HuH-7.5 (cell line): ENCODE measurements at regions not wholly inside any gene's neighbourhood (a gene's known extent, or its start where the extent isn't known, plus 50 kb on each side); places are given as distances from the start of the nearest gene placed in this dataset.

Experiments
- DNase-seq: peaks from one replicate; pipeline ENCODE4 v3.0.0; 2011; ENCODE audit warnings: low spot score

DNA sequence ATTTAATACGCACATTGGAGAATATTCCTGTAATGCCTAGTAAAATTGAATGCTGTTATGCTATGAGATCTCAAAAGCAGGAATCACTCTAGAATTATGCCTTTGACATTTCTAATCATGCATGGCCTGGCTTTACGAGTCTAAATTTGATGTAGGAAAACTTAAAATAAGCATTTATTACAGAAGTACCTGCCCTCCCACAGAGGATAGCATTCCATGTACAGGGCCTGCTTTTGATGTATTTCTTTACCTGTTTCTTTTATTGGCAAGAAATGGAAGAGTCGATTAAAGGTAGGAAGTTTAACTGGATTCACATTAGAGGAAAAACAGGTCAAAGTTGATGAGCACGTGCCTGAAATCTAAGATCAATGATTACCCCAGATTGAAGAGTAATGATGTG, 219.5 kb downstream of the PCDH7 start:
- no peak for DNase-seq

DNA sequence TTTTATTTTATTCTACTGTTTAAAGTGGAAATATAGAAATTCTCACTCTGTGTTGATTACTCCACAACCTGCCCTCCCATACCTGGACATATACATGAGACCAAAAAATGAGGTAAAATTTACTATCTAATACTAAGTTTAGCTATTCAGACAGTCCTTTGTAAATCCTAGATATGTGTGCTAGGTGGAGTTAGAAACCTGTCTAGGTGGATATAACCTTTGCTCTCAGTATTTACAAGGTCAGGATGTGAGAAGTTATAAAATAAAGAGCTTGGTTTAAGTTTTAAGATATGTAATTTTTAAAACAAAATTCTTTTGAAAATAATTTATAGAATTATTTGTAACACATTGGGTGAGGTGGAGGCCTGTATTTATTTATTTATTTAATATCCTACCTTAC, 221.5 kb downstream of the PCDH7 start:
- no peak for DNase-seq

DNA sequence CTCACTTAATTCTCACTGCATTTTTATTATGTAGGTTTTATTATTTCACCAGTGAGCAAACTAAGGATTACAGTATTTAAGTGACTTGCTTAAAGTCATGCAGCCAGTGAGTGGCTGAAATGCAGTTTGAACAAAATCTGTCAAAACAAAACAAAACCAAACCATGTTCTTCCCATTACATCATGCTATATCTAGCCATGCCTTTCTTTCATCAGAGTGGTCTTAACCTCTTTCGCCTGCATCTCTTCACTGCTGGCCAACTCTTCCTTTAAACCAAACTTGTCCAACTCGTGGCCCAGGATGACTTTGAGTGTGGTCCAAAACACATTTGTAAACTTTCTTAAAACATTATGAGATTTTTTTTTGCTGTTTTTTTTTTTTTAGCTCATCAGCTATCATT, 223.2 kb downstream of the PCDH7 start:
- DNase-seq: no peak

DNA sequence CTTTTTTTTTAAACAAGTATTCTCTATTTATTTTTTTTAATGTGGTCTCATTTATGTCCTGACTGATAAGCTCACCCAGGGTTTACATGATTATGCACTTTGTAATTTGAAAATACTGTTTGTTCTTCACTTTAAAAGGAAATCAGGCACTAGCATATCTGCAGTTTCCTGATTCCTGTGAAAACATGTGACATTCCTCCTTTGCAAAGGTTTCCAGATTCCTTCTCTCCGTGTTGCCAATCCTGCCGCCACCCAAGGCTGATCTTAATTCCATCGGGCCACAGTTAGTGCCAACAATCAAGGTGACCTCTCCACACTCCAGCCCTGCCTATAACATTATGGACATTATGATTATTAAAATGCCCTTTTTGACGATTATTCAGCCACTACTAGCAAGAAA, 225.4 kb downstream of the PCDH7 start:
- no peak for DNase-seq

DNA sequence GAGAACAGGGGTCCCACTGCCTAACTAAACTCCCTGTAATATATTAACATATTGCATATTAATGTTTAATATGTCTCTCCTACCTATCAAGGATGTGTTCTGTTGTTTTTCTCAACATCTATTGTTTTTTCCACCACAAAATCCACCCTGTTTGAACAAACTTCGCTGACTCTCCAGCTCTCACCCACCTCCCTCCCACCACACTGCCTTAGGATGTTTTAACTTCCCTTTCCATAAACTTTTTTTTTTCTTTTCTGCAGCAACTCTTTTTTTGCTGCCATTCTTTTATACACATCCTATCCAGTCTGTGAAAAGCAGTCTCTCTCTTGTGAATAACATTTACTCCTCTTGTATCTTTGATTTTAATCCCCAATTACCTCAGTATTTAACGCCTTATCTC, 226.1 kb downstream of the PCDH7 start:
- DNase-seq: no peak

DNA sequence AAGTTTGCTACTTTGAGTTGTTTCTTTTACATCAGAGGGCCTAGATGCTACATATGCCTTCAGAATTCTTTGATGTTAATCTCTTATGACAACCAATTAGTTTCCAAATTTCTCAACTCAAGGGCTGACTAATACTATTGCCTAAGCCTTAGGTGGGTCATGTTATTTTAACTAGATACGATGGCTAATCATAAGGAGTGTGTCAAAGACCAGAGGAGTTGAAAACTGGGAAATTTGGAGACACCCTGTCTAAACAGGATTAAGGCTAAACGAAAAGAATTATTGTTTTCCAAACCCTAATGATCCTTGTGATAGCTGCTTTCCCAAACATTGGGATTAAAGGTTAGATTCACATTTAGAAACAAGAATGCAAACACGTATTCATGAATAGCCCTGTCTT, 228.5 kb downstream of the PCDH7 start:
- no peak for DNase-seq

DNA sequence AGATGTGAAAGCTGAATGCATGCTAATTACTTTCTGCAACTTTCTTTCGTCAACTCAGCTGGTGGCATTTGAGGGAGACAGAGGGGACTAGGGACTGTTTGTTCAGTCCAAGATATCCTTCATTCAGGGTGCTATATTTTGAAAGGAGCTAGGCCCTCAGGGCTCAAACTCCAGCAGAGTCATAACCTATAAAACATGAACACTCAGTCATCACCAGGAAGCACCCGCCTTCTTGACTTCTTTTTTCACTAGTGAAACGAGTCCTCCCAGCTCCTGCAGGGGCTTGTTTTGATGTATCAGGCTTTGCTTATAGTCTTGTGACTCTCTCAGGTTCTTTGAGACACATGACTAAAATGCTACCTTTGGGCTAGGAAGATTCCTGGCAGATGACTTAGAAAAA, 230.6 kb downstream of the PCDH7 start:
- no peak for DNase-seq

DNA sequence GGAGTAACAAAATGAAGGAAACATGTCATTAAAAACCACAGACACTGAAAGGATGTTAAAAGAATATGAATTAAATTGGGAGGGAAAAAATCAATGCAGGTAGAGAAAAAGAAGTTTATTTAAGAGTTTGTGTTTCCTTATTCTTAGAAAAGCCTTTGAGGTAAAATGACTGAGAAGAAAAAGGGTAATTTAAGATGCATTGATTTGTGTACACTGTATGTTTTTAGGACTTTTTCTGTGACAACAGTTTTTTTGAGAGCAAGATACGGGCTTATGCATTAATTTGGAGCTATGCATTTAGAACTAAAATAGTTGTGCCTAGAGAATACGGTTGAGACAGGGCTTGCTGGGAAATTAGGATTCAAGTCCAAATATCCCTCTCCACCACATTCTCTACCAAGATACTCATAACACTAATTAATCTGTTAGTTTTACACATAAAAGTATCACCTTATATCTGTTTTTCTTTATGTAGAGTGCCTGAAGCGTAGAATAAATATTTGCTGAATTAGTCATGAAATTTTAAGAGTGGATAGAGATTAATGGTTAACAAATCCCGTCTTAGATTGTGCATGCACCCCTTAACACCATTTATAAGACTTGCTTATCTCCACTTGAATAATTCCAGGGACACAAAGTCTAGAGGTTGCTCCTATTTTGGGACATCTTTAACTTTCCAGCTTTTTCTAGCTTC, 232.5 kb downstream of the PCDH7 start:
- no peak for DNase-seq

DNA sequence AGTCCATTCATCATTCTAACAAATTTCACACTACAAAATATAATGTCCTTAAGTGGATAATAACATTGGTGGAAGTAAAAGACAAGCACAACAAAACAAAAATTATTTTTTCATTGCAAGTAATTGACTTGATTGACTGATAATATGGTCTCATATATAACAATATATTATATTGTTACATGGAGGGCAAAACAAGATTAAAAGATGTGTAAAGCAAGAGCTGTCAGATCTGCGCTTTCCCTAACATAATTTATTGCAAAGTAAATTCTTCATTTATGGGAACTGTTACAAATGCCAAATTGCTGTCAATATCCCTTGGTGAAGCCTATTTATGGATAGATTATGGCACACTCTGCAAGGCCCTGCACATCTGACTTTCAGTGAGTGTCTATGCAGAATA, 233.6 kb downstream of the PCDH7 start:
- DNase-seq: no peak

DNA sequence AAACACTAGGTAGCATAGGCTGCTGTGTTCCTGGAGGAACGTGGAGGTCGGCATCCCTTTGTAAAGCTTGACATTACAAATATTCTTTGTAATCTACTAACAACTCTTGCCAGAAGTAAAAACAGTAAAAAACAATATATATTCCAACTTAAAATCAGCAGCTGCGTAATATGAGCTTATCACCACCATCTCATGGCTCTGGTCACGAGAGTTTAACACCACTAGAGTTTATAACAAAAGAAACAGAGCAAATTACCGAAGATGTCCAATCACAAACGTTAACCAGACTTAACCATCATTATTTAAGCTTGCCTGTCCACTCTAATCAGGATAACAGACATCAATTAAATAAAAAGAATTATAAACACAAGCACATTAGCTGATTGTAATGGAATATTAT, 236.7 kb downstream of the PCDH7 start:
- no peak for DNase-seq

DNA sequence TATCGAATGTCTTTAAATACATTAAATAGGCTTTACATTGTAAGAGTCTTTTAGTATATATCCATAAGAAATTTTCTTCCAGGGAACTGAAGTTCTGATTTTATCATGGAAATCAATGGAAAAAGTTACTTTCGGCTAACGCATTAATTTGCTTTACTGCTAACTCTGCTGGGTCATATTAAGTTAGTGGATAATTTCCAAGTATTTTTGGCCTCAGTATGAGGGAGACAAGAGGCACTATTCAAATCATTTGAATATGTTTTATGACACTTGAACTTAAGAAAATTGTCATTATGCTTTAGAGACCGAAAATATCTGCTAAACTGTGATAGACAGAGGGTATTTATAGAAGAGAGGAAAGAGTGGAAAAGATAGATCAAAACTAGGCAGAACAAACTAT, 237.5 kb downstream of the PCDH7 start:
- DNase-seq: no peak

DNA sequence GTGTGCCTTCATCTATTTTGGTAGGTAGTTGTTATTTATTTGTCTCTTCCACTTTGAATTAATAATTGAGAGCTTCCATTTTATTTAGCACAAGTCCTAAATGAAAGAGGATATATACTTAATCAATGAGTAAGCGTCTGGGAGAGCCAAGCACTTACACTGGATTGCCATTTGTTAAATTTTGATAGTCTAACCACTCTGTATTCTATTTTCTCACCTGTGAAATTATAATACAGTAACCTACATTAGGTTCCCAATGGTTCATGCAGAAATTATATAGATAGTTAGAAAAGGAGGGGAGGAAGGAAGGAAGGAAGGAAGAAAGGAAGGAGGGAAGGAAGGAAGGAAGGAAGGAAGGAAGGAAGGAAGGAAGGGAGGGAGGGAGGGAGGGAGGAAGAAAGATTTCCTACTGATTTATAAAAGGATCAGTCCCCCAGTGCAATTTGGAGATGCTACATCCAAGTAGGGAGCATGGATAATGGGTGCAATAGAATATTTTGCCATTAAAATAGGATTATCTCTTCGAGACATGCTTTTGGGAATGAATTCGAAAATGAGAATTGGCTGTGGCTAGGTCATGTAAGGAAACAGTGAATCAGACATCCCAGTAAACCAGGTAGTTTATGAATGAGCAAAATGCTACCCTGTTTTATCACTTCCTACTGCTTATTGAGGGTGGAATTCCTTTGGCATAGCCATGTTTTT, 239.8 kb downstream of the PCDH7 start:
- DNase-seq: no peak

DNA sequence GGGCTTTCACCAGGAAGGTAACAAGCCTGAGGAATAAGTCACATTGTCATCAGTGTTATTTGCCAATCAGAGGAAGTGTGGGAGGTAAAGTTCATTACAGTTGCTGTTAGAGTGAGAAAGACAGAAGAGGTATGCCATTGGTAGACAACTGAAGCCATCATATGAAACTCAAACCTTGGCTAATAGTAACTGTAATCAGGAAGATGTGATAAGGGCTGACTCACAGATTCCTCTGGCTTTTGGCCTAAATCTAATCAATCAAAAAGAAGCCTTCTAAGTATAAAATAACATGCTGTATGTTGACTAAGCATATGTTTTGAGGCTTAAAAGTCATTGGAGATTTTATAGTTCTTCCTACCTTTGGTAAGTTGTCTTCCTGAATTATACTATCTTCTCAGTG, 242.8 kb downstream of the PCDH7 start:
- no peak for DNase-seq

DNA sequence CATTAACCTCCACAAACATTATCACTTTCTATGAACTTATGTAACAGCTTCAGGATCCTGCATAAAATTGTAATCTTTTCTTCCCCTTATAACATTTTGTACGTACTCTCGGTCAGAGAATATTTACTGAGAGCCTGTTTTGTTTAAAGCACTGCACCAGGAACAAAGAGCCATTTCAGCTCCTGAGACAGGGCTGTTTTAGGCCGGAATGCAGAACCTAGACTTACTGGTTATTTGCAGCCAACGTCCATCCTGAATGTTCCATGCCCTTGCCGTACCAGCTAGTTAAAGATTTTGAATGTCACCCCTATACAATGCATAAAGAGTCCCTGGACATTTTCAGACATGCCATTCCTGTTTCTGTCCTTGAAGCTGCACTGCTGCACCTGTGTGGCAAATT, 248.8 kb downstream of the PCDH7 start:
- no peak for DNase-seq

DNA sequence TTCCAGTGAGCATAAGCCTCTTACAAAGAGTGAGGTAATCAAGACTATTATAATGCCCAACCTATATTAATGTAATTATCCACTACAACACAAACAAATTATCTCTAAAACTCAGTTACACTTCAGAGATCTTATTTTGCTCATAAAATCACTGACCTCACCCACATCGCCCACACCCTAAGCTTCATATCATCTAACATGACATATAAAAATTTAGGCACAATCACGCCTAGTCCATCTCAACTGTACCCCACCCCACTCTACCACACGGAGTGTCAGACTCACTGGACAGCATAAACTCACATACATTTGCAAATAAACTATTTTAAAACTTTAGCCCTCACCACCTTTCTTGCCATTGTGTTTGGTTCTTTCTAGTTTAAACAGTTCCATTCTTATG, 252.4 kb downstream of the PCDH7 start:
- no peak for DNase-seq

DNA sequence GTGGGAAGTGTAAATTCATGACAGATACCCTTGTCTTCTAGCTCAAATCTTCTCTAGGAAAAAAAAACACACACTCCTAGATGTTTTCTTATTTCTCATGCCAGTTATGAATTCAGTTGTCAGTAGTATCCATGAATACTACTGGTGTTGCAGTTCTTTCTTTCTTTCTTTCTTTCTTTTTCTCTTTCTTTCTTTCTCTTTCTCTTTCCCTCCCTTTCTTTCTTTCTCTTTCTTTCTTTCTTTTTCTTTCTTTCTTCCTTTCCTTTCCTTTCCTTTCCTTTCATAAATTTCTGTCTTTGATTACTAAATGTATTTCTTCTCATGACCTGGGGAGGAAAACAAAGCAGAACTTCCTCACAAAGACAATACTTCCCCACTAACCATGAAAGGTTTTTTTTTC, 253.8 kb downstream of the PCDH7 start:
- no peak for DNase-seq

DNA sequence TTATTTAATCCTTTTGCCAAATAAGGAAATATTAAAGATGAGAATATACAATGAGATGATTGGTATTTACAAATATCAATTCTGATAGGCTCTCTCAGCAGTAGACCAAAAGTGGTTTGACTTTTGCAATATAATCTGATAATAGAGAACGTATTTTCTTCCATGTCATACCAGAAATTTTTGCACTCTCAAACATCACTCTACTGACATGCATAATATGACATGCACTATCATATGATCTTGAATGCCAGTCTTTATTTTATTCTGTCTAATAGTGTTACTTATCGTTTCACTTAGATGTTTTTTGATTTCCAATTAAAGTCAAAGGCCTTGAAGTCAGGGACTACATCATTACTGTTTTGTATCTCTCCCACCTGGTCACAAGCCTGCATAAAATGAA, 259.2 kb downstream of the PCDH7 start:
- no peak for DNase-seq

DNA sequence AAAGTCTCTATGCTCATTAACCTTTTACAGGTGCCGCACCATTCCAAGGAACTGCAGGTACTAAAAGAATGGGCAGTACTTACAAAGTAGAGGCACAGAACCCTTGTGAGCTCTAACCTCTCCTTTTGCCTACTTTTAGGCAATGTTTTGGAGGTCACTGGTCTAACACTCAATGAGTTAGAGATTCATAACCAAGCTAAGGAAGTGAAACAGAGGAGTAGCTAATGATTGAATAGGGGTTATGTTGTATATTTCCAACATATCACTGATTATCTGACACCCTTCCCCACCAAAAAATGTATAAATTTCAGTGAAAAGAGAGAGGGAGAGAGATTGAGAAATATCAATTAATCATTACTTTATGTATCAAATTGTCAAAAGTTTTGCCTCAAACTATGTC, 269.3 kb downstream of the PCDH7 start:
- no peak for DNase-seq

DNA sequence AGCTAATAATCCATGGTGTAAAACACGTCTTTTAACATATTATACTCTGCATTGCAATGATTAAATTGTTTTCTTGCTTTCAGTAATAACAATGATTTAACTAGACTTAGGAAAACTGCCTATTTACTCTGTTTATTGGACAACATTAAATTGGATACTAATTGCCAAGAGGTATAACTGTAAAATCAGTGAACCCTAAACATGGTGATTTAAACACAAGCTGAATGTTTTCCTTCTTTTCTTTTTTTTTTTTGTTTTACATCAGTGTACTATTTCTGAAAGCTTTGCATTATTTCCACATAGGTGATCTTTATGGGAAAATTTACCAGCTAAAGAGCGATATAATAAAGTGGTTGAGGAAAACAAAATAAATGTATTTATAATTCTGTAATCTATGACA, 276.7 kb downstream of the PCDH7 start:
- no peak for DNase-seq

DNA sequence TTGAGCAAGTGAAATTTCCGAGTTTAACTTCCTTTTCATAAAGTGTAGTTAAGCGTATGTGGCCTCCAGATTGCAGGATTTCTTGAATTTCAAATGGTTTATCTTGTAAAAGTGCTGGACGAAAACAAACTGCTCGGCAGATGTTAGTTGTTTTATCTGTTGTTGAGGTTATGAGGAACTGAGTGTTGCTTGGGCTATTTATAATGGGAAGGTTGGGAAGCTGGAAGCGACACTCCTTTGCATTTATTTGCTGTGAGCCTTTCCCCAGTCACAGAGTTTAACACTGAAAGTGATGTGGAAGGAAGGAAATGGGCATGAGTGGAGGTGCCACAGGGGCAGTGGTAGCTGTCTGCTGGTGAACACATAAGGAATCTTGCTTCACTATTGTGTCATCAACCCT, 284.9 kb downstream of the PCDH7 start:
- no peak for DNase-seq

DNA sequence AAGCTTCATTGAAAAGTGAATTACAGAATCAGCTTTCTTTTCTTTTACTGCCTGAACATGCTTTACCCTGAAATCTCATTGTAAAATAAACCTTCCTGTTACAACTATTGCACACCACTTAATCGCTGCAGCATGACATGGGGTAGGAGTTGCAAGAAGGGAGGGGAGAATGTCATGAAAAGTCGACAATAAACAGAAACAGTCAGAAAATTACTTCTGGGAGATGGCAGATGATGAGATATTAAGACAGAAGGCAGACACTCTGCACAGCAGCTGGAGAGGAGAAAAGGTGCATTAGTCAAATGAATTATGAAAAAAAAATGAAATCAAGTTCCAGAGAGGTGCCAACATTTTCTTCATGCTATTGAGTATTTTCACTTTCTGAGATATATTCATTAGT, 287.7 kb downstream of the PCDH7 start:
- no peak for DNase-seq

DNA sequence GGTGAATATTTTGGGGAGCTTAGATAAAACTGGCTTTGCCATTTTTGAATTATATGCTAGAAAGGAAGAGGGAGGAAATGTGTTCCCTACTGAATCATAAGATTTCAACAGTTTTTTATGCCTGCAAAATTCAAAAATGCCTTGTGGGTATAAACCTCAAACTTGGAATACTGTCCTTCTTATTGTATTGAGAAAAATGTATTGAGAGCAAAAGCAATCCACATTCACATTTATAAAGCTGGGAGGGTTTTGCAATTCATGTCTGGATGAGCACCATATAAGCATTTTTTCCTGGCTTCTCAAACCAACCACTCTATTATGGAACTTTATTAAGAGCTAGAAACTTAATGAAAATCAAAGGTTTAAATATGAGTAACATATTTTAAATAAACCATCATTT, 289.8 kb downstream of the PCDH7 start:
- no peak for DNase-seq

DNA sequence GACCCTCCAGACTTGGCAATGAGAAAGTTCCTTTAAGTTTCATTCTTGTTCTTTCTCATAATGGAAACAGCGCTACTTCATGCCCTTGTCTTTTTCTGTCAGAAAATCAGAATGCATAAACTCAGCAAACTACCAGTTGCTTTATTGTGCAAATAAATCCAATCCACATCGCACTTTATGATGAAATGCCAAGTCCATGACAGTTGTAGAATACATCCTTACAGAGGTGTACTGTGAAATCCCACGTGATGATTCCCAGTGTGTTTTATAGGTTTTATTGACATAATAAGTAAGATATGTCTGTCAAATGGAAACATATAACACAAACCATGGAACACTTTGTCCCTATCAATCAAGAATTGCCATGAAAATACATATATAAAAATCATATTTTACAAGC, 295.0 kb downstream of the PCDH7 start:
- no peak for DNase-seq
